ENCODE measurements at regions not wholly inside any gene's neighbourhood (a gene's known extent, or its start where the extent isn't known, plus 50 kb on each side); places are given as distances from the start of the nearest gene placed in this dataset.

GRCh38 chr4:116952530-116953136 is 132.7 kb downstream of the TRAM1L1 start:
- intact Hi-C loops (cut with micrococcal nuclease) = no loop called here
- no peak overlapping the region for H3K4me3 Mint-ChIP-seq
- no peak for DNase-seq
- no peaks in the 10 kb centered on the region for H3K36me3 Mint-ChIP-seq
- Histone ChIP-seq H3K9ac (ENCODE audit: insufficient read depth, low read length, poor library complexity, severe bottlenecking) (no peak overlapping the region), H3K4me3 (replicated peaks in 1 of 3; ENCODE audit: low read depth in 2 of 3, low read length in 3 of 3) (no peak overlapping the region), H3K4me1 (ENCODE audit: control insufficient read depth in 1 of 2, insufficient read depth in 2 of 2, low read length in 2 of 2) (no peaks in the 10 kb centered on the region), H3K36me3 (replicated peaks in 1 of 2; ENCODE audit: control insufficient read depth in 1 of 2, insufficient read depth in 2 of 2, low read length in 2 of 2) (no peaks in the 10 kb centered on the region), H3K79me2 (ENCODE audit: insufficient read depth, low read length) (no peaks in the 10 kb centered on the region), H4K20me1 (ENCODE audit: insufficient read depth, low read length) (no peaks in the 10 kb centered on the region), H3K27me3 (ENCODE audit: control insufficient read depth in 2 of 2, insufficient read depth in 2 of 2, low read length in 2 of 2) (no peaks in the 10 kb centered on the region), H2AFZ (ENCODE audit: insufficient read depth, low read depth, low read length, poor library complexity, severe bottlenecking) (no peak overlapping the region), H3K9me3 (replicated peaks in 1 of 2; ENCODE audit: control insufficient read depth in 1 of 2, insufficient read depth in 1 of 2, low read length in 2 of 2) (no peaks in the 10 kb centered on the region), H3K4me2 (replicated peaks; ENCODE audit: extremely low read depth, low read length, poor library complexity, severe bottlenecking) (no peak overlapping the region), H3K27ac (ENCODE audit: low read depth in 1 of 2, low read length in 2 of 2) (no peak overlapping the region)
- TF ChIP-seq CTCF (IDR thresholded peaks at IDR 0.05) = no peak
- H3K9me3 Mint-ChIP-seq = peaks cover 0 to 4% (median 0%) of the 10 kb centered on the region in 7 donors
- WGBS (ENCODE audit: insufficient coverage) = 93% methylated on average over 3 of the region's 5 CpGs
- no peak overlapping the region for H3K27ac Mint-ChIP-seq
- no peaks in the 10 kb centered on the region for H3K4me1 Mint-ChIP-seq
- H3K27me3 Mint-ChIP-seq (ENCODE audit: low read depth in 3 of 3) = peaks cover 0 to 1% (median 0%) of the 10 kb centered on the region in 3 donors

DNA sequence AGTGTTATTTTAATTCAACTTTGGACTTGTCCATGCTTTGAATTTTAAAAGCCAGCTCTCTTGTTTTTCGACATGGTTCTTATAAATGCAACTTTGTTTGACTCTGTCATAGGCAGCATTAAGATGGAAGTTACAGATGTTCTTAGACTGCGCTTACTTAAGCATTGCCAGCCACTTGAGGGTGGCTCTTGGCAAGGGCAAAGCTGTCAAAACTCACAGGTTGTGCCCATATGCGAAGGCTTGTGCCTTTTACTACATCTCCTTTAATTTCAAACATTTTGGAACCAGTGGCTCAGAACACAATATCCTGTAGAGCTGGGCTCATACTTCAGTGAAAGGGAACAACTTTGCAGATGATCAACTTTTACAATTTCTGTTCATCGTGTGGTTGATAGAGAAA is 135.5 kb downstream of the TRAM1L1 start:
- H3K4me3 ChIP-seq (replicated peaks in 1 of 3; ENCODE audit: low read depth in 2 of 3, low read length in 3 of 3) = no peak overlapping the region
- no peak overlapping the region for H2AFZ ChIP-seq (ENCODE audit: insufficient read depth, low read depth, low read length, poor library complexity, severe bottlenecking)
- H3K9me3 ChIP-seq (replicated peaks in 1 of 2; ENCODE audit: control insufficient read depth in 1 of 2, insufficient read depth in 1 of 2, low read length in 2 of 2) = no peaks in the 10 kb centered on the region
- H3K4me3 Mint-ChIP-seq = no peak overlapping the region
- no peak overlapping the region for H3K9ac ChIP-seq (ENCODE audit: insufficient read depth, low read length, poor library complexity, severe bottlenecking)
- H4K20me1 ChIP-seq (ENCODE audit: insufficient read depth, low read length) = no peaks in the 10 kb centered on the region
- no peaks in the 10 kb centered on the region for H3K27me3 ChIP-seq (ENCODE audit: control insufficient read depth in 2 of 2, insufficient read depth in 2 of 2, low read length in 2 of 2)
- no peak overlapping the region for H3K4me2 ChIP-seq (replicated peaks; ENCODE audit: extremely low read depth, low read length, poor library complexity, severe bottlenecking)
- H3K27ac Mint-ChIP-seq = no peak overlapping the region
- 84% methylated on average over 2 of the region's 4 CpGs for WGBS (ENCODE audit: insufficient coverage)
- no peak for TF ChIP-seq CTCF (IDR thresholded peaks at IDR 0.05)
- DNase-seq = no peak
- no peaks in the 10 kb centered on the region for H3K4me1 Mint-ChIP-seq
- H3K79me2 ChIP-seq (ENCODE audit: insufficient read depth, low read length) = no peaks in the 10 kb centered on the region
- H3K4me1 ChIP-seq (ENCODE audit: control insufficient read depth in 1 of 2, insufficient read depth in 2 of 2, low read length in 2 of 2) = no peaks in the 10 kb centered on the region
- no peaks in the 10 kb centered on the region for H3K36me3 ChIP-seq (replicated peaks in 1 of 2; ENCODE audit: control insufficient read depth in 1 of 2, insufficient read depth in 2 of 2, low read length in 2 of 2)
- intact Hi-C loops (cut with micrococcal nuclease) = no loop called here
- peaks cover 0 to 3% (median 0%) of the 10 kb centered on the region in 7 donors for H3K9me3 Mint-ChIP-seq
- H3K27me3 Mint-ChIP-seq (ENCODE audit: low read depth in 3 of 3) = peaks cover 0 to 1% (median 0%) of the 10 kb centered on the region in 3 donors
- no peaks in the 10 kb centered on the region for H3K36me3 Mint-ChIP-seq
- H3K27ac ChIP-seq (ENCODE audit: low read depth in 1 of 2, low read length in 2 of 2) = no peak overlapping the region

Data from CD14-positive monocyte (primary cell).